HG03521 (cell line): ENCODE measurements at regions not wholly inside any gene's neighbourhood (a gene's known extent, or its start where the extent isn't known, plus 50 kb on each side); places are given as distances from the start of the nearest gene placed in this dataset.
"Not testable (repeated sequence)": the region's sequence is repeated elsewhere in the genome, so short reads cannot be mapped to it uniquely, and the experiment has no call there.

ENCODE experiments used
- ATAC-seq: cut with Tn5 transposase; IDR thresholded peaks from one replicate; pipeline ENCODE4 v1.9.1; 2021; ENCODE audit warnings: mild to moderate bottlenecking, moderate library complexity; ENCODE audit not compliant: unreplicated experiment

- ATAC-seq = no peak
These were observed 269.3 kb upstream of the HS3ST1 start for GRCh38 chr4:11698033-11698432.

- ATAC-seq = no peak
These were observed 265.0 kb upstream of the HS3ST1 start for GRCh38 chr4:11693693-11694092.

- no peak for ATAC-seq
These were observed 262.5 kb upstream of the HS3ST1 start for GRCh38 chr4:11691236-11691635.

- ATAC-seq = no peak
These were observed 259.0 kb upstream of the HS3ST1 start for GRCh38 chr4:11687727-11688126.

GRCh38 chr4:11685481-11685880 lies 256.8 kb upstream of the HS3ST1 start:
- no peak for ATAC-seq

- ATAC-seq = no peak
These were observed 246.5 kb upstream of the HS3ST1 start for GRCh38 chr4:11675051-11675800.

- ATAC-seq = no peak
These were observed 241.6 kb upstream of the HS3ST1 start for GRCh38 chr4:11670304-11670703.

GRCh38 chr4:11669156-11669555 lies 240.5 kb upstream of the HS3ST1 start:
- no peak for ATAC-seq

GRCh38 chr4:11663114-11663513 lies 234.4 kb upstream of the HS3ST1 start:
- ATAC-seq = no peak

- ATAC-seq = no peak
These were observed 222.3 kb upstream of the HS3ST1 start for GRCh38 chr4:11650801-11651596.

- no peak for ATAC-seq
These were observed 218.7 kb upstream of the HS3ST1 start for GRCh38 chr4:11647433-11647832.

- not testable (repeated sequence) for ATAC-seq
These were observed 214.4 kb upstream of the HS3ST1 start for GRCh38 chr4:11643081-11643480.

GRCh38 chr4:11640584-11640983 lies 211.9 kb upstream of the HS3ST1 start:
- ATAC-seq = no peak

GRCh38 chr4:11636551-11636950 lies 207.9 kb upstream of the HS3ST1 start:
- no peak for ATAC-seq

GRCh38 chr4:11636031-11636430 lies 207.3 kb upstream of the HS3ST1 start:
- ATAC-seq = no peak

- ATAC-seq = no peak
These were observed 206.6 kb upstream of the HS3ST1 start for GRCh38 chr4:11635342-11635741.

- no peak for ATAC-seq
These were observed 205.6 kb upstream of the HS3ST1 start for GRCh38 chr4:11634283-11634682.

GRCh38 chr4:11633430-11633829 lies 204.7 kb upstream of the HS3ST1 start:
- ATAC-seq = no peak

- no peak for ATAC-seq
These were observed 203.8 kb upstream of the HS3ST1 start for GRCh38 chr4:11632483-11632882.

- no peak for ATAC-seq
These were observed 203.3 kb upstream of the HS3ST1 start for GRCh38 chr4:11632025-11632424.

- no peak for ATAC-seq
These were observed 202.7 kb upstream of the HS3ST1 start for GRCh38 chr4:11631416-11631815.

- no peak for ATAC-seq
These were observed 199.5 kb upstream of the HS3ST1 start for GRCh38 chr4:11628093-11628725.
